ENCODE measurements at regions not wholly inside any gene's neighbourhood (a gene's known extent, or its start where the extent isn't known, plus 50 kb on each side); places are given as distances from the start of the nearest gene placed in this dataset.

DNA sequence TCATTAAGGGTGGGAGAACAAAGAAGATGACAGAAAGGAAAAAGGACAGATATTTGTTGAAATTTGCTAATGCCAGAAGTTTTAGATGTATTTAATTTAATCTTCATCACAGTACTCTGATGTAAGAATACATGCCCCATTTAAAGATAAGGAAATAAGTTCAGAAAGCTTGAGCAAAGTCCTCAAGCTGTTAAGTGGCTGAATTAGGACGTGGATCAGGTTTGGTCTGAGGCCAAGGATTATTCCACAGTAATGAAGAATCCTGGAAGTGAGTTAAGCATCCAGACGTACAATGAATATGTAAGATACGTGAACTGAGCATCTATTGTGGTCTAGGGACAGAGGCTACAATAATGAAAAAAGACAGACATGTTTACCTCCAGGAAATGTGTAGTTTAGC lies 671.3 kb downstream of the PRELID2 start:
- no peak for DNase-seq

DNA sequence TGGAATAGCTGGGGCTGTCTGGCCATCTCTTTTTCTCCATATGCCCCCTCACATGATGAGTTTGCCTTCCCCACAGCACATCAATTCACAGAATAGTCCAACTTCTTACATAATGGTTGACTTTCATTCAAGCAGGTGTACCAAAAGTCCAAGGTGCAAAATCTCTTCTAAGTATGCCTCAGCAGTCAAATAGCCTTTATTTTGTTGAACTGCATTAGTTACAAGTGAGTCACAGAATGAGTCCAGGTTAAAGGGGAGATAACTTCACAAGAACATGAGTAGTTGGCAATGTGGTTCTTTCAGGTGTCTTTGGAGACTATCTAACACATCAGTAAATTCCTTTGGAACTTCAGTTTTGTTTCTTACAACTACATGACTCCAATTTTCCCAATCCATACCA lies 672.5 kb downstream of the PRELID2 start:
- no peak for DNase-seq

DNA sequence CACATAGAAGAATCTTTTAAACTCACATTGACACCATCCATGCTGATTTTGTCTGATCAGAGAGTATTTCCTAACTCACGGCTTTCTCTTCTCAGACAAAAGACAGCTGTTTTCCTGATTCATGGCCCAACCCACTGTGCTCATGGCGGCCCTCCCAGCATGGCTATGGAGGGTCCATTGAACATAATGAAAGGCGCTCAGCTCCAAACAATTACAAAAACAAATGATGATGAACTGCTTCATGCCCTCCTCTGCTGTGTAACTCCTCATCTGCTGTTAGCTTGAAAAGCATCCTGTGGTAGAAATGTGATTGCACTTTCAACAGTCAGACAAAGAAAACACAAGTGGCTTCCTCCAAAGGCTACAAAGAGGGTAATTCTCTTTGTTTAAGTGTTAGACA lies 673.8 kb downstream of the PRELID2 start:
- no peak for DNase-seq

DNA sequence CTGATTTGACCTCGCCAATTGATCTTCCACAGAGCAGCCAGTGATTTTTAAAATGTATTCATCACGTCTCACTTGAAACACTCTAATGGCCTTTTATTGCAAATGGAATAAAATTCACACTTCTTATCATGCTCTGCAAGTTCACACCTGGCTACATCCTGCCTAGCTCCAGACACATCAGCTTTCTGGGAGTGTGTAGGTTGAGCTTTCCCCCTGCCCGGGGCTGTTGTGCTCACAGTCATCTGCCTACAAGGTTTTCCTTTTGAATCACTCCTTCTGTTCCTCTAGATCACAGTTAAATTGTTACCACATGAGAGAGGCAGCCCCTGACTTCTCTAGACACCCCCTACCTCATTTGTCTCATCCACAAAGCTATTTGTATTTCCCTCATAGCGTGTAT lies 674.5 kb downstream of the PRELID2 start:
- no peak for DNase-seq

DNA sequence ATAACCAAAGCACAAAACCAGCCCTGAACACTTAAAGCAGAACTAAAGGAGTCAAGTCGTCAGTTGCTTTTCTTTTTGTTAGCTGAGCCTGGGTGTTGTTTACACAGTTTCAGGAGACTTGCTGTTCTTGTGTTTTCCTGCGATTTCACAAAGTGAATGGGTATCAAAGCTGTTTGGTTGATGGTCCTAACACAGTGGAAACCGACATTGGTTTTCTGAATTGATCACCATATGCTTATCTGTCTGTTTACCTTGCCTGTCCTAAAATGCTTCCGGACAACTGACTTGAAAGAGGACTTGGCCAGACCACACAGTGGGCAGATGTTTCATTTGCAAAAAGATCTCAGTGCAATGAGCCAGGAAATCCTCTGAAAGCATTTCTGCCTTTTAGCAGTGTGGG lies 676.4 kb downstream of the PRELID2 start:
- no peak for DNase-seq

DNA sequence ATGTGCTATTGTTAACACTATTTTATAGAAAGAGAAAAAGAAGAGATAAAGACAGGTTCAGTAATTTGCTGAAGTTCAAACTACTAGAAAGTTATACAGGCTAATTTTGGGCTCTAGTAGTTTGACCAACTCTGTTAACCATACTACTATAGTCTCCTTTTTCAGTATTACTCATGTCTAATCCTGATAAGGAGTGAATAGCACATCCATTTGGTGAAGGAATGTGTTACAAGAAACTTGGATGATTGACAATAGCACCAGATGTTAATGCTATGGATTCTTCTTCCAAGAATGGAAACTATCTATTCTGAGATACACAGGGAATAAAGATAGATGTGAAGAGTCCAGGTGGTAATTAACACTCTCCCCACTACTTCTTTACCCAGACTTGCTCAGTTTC lies 677.3 kb downstream of the PRELID2 start:
- no peak for DNase-seq

DNA sequence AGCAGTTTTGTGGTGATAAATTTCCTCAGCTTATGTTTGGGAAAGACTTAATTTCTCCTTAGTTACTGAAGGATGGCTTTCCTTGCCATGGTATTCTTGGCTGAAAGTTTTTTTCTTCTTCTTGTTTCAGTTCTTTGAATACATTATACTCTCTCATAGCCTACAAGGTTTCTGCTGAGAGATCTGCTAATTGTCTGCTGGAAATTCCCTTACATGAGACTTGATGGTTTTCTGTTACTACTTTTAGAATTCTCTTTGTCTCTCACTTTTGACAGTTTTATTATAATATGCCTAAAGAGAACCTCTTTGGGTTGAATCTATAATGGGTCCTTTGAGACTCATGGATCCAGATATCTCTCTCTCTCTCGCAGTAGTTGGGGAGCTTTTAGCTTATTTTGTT lies 693.6 kb downstream of the PRELID2 start:
- DNase-seq: no peak

DNA sequence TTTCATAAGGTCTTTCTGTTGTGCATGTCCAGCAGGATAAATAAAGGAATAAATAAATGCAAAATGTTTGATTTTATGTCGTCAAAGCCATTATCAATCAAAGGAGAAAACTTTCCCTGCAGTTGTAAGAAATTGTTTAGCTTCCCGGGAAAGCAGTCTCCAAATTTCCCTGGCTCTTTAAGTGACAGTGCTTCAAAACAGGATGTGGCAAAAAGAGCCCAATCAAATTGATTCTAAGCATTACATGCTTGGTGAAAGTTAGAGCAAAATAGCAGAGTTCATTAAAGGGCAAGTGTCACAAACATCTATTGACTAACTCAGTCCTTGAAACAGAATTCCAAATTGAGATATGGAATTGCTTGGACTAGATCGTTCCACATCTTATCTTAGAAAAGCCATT lies 704.1 kb downstream of the PRELID2 start:
- no peak for DNase-seq

DNA sequence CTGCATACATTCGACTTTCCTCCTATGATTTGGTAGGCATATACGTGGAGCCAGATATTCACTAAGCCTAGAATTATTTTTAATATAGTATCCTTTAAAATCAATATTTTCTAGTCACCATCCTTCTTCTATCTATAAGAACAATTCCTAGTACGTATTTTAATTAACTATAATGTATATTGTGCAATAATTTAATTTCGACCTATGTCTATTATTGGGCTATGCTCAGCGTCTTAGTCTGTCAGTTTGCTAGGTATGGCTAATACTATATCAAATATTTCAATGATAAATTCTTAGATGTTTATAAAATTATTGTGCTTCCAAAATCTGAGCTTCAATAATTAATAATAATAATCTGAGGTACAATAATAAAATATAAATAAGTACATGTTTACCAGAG lies 705.3 kb downstream of the PRELID2 start:
- DNase-seq: no peak

DNA sequence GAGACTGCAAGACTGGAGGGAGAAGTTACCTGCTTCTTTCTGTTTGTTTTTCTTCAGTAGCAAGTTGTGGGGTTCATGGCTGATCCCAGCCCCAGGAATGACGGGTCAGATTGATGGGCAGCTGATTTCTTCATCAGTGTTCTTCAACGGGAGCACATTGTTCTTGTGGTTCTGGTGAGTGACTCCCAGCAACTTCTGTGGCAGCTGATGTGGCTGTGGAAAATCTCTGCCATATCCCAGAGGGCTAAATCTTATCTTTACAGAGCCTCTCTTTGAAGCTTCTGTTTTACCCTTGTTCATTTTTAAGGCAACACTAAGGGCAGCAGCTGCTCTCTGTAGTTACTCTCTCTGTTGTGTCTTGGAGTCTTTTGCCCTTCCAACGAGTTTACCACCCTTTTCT lies 710.3 kb downstream of the PRELID2 start:
- DNase-seq: no peak

DNA sequence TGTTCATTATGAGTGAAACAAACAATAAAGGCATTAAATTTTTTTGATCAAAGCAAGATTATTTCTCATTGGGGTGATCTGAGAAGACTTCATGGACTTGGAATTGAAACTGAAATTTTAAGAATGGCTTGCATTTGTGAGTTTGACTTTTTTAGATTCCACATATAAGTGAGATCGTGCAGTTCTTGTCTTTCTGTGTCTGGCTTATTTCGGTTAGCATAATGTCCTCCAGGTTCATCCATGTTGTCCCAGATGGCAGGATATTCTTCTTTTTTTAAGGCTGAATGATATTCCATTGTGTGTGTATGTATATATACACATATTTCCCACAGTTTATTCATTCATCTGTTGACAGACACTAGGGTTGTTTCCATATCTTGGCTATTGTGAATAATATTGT lies 716.5 kb downstream of the PRELID2 start:
- no peak for DNase-seq

DNA sequence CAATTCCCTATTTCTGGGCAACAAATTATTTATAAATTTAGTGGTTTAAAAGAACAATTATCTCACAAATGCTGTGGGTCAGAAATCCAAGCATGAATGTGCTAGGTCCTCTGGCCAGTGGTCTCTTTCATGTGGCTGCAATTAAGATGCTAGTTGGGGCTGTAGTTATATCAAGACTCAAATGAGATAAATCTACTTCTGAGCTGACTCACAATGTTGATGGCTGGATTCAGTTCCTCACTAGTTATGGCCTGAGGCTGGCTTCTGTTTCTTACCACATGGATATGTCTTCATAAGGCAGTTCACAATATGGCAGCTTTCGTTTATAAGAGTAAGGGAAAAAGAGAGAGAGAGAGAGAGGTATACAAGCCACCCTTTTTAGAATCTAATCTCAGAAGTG lies 717.0 kb downstream of the PRELID2 start:
- no peak for DNase-seq

DNA sequence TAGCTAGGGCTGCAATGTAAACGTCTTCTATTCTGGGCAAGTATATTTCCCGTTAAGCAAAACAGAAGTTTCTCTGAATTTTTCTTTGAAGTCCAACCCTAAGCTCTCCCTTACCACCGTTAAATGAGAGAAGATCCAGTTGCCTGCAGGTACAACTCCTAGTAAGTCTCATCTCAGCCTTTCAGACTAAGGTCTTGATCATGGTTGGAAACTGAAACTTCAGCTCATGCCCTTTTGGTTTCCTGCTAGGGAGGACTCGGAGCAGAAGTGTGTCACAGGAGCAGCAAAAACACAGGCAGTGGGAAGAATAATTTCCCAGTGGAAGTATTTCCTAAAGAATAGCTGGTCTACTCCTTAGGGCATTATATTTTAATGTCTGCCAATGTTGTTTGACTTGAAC lies 717.9 kb downstream of the PRELID2 start:
- DNase-seq: no peak

DNA sequence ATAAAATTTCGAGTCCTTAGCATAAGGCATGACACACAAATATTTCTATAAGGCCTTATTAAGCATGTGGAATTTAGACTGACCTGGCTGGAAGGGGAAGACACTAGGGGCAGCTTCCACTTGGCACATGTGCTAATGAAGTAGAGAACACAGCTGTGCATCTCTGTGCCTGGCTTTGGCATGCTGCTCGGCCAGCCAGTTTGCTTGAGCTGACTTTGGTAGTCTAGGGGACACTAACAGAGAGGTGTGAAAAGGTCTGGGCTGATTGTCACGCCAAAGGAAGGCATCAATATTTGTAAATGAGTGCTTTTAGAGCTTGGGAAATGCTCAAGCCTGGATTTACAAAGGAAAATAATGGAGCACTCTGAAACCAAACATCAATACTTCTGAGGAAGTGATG lies 723.7 kb downstream of the PRELID2 start:
- no peak for DNase-seq

DNA sequence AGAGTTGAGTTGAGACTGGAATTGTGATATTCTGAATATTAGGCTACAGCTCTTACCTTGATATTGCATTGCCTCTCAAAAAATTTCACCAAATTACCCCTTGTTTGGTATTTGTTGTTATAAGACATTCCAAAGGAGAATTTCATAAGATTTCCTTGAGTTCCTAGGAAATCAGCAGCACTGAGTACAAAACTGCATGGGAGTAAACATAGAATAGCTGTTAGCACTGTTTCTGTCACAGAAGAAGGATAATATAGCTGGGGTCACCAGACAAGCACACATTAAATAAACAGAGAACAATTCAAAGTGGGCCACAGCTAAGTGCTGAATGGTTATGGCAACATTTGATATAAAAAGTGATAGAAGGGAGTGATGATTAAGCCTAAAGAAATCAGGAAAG lies 724.3 kb downstream of the PRELID2 start:
- DNase-seq: no peak

DNA sequence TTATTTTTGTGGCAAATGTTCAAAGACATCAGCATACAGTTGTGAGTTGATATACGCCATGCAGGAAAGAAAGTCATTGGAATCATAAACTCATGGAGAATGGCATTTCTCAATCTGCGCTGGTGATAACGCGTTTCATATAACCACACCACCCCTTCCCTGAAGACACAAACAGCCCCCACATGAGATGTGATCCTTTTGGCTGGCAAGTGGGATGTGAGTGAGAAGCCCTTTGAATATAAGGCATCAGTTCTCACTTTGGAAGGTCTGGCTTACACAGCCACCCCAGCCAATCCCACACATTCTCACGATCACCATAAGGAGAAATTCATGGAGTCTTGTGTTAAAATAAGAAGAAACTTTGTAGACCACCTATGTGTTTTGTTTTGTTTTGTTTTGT lies 725.0 kb downstream of the PRELID2 start:
- no peak for DNase-seq

DNA sequence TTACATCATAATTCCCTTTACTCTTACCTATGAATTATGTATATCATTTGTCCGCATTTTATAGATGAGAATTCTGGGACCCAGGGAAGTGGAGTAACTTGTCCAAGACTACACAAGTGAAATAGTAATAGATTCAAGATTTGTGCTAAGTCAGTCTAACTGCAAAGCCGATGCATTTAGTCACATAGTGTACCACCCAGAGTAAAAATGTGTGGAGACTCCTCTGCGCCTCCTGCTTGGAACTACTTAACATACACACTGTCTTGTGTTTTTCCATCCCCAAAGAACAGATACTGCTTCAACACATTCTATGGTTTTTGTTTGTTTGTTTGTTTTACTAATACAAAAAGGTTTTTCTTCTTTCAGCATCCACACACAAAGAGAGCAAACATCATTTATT lies 729.8 kb downstream of the PRELID2 start:
- DNase-seq: no peak

DNA sequence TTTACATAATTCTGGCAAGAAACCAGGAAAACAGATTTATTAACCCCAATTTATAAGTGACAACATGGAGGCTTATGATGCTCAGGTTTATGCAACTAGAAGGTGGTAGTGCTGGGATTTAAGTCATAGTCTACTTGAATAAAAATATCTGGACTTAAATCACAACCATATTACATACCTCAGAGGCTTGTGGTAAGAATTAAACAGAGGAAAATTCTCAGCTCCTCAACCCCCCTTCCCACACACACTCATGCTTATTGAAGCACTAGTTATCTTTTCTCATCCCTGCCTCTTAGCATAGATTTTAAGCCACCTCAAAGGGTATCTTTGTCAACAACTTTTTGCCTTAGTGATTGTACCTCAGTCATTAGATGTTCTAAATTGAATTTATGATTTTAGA lies 731.0 kb downstream of the PRELID2 start:
- DNase-seq: no peak

DNA sequence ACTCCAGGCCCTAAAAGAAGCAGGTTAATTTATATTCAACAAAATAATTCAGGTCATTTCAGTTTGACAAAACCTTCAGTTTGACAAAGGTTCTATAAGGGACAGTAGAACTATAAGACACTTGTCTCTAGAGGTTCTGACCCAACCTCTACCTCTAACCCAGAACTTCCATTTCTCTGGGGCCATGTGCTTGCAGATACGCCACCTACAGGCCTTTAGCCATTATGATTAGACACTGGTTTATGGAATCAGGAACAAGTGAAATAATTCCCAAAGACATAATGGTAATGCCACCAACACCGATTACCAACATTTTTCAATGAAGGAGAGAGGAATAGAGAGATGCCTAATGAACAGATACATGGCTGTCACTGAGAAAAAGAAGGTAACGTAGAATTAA lies 733.9 kb downstream of the PRELID2 start:
- no peak for DNase-seq

DNA sequence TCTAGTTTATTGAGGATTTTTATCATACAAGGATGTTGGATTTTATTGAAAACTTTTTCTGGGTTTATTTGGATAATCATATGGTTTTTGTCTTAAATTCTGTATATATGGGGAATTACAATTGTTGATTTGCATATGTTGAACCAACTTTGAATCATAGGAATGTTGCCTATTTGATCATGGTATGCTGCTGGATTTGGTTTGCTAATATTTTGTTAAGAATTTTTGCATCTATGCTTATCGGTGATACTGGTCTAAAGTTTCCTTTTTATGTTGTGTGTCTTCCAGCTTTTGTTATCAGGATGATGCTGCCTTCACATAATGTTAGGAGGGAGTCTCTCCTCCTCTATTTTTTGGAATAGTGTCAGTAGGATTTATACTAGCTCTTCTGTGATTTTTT lies 745.0 kb downstream of the PRELID2 start:
- no peak for DNase-seq

DNA sequence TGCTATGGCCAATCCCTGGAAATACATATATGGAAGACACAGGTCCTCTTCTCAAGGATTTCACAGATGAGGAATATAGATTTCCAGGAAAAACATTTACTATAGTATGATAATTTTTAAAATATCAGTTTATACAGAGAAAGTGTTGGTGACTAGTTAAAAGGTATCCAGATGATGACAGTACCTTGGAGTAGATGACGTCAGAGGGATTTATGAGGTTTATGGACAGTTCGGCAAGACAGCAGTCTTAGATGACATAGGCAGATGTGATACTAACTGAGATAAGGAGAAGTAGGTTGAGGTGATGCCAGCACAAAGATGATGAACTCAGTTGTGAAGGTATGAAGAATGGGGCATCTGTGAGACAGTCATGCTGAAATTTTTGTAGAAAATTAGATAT lies 750.3 kb downstream of the PRELID2 start:
- no peak for DNase-seq

DNA sequence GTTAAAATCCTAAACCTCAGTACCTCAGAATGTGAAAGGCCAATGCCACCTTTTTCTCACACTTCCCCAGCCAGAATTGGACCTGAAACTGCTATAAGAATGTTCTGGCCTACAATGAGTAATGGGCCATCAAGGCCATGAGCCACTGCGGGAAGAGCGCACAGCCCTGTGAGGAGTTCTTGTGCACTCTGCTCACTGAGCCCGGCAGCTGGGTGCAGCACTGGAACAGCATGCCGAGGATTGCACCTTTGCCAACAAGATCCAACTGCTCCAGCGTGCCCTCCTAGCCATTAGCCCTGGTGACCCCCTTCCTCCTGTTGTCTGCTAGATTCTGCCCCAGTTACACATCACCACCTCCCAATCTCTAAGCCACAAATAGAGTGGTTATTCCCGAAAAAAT lies 758.1 kb downstream of the PRELID2 start:
- no peak for DNase-seq

DNA sequence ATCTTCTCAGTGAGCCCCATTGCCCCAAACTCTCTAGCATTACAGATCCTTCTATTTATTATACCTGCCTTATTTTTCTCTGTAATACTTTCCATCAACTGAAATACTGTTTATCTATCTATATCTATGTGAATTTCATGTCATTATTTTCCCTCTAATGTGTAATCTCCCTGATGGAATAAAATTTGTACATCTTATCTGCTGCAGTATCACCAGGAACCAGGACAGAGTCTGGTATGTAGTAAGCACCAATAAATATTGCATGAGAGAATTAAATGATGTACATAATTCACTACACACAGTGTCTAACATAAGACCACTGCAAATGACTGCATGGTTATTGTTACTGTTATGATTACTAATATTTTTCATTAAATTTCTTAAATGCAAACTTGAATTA lies 759.1 kb downstream of the PRELID2 start:
- DNase-seq: no peak

DNA sequence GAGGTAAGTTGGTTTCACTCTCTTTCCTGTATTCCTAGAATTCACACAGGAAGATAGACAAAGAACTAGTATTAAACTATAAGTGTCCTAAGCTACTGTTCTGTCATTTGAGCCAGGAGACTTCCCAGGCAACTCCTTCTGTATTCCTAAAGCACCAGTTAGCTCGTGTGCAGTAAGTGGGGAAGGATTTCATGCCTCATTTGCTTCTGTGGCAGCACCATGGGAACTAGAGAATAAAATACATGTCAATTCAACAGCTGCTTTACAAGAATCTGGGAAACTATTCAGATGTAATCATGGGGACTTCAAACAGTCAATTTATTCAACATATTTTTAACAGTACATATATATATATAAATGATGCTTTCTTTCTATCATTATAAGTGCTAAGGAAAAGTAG lies 762.3 kb downstream of the PRELID2 start:
- no peak for DNase-seq

DNA sequence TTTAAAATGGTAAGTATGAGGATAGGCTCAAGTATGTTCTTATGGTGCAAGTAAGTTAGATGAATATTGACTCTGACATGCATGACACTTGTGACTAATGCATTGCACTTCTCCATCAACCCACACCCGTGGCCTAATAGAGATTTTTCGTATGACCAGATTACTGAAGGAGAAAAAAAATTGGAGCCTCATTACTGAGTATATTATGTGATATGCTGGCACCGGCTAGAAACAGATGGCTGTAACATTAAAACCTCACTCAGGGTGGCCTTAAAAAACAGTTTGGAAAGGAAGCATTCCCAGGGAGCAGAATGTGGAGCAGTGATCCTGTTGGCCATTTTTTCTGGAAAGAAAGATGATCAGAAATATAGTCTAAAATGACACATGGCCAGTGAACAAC lies 766.4 kb downstream of the PRELID2 start:
- no peak for DNase-seq

DNA sequence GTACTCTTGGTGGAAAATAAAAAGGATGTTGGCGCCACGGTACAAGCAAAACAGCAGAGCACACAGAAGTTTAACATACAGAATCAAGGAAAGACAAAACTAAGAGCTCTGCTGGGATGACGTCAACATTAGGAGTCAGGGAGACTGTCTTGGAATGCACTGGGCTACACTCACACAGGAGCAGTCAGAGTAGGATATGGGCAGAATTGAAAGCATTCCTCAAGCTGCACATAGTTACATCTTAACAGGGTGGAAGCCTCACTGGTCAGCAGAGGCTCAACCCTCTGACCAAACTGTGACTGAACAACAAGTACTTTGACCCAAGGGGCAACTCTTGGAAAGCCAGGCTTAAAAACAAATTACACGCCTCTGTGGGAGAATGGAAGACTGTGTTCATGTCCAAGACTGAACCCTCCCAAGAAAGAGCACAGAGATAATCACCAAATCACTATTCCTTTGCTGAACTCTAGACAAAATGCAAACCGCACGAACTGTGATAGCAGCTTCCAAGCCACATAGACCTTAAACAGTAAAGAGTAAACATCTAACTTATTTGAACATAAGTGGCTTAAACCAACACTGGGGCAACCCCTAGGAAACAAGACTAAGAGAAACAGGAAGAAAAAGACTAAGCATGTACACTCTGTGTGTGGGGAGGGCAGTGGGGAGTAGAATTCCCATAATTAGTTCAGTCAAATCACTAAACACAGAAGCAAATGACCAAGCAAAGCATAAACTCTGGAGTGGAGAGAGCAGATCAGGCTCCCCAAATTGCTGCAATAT lies 772.7 kb downstream of the PRELID2 start:
- DNase-seq: no peak

Measured in activated T-cell treated with anti-CD3 and anti-CD28 coated beads, Interleukin-2, amount 50 U/mL, for 48 hours (primary cell).